ENCODE measurements at regions not wholly inside any gene's neighbourhood (a gene's known extent, or its start where the extent isn't known, plus 50 kb on each side); places are given as distances from the start of the nearest gene placed in this dataset.

- DNase-seq (ENCODE audit: low read depth): no peak
Observed at GRCh38 chr6:143595251-143596036, 82.3 kb upstream of the PHACTR2 start.

GRCh38 chr6:143594647-143595046 is 83.1 kb upstream of the PHACTR2 start:
- DNase-seq (ENCODE audit: low read depth): no peak

GRCh38 chr6:143592335-143592734 is 80.8 kb upstream of the FUCA2 start:
- peak; percentile 53 for DNase-seq (ENCODE audit: low read depth)

- no peak for DNase-seq (ENCODE audit: low read depth)
Observed at GRCh38 chr6:143591441-143591840, 79.9 kb upstream of the FUCA2 start.

GRCh38 chr6:143589162-143589561 is 77.6 kb upstream of the FUCA2 start:
- no peak for DNase-seq (ENCODE audit: low read depth)

GRCh38 chr6:143586557-143586956 is 75.0 kb upstream of the FUCA2 start:
- DNase-seq (ENCODE audit: low read depth): no peak

GRCh38 chr6:143585716-143586115 is 74.2 kb upstream of the FUCA2 start:
- DNase-seq (ENCODE audit: low read depth): no peak

- no peak for DNase-seq (ENCODE audit: low read depth)
Observed at GRCh38 chr6:143585241-143585640, 73.7 kb upstream of the FUCA2 start.

GRCh38 chr6:143583542-143584327 is 72.2 kb upstream of the FUCA2 start:
- DNase-seq (ENCODE audit: low read depth): no peak

- DNase-seq (ENCODE audit: low read depth): no peak
Observed at GRCh38 chr6:143581835-143582480, 70.4 kb upstream of the FUCA2 start.

- DNase-seq (ENCODE audit: low read depth): peak; percentile 55
Observed at GRCh38 chr6:143579703-143580102, 68.2 kb upstream of the FUCA2 start.

- DNase-seq (ENCODE audit: low read depth): no peak
Observed at GRCh38 chr6:143578054-143578453, 66.5 kb upstream of the FUCA2 start.

- DNase-seq (ENCODE audit: low read depth): no peak
Observed at GRCh38 chr6:143575901-143576426, 64.4 kb upstream of the FUCA2 start.

GRCh38 chr6:143575440-143575839 is 63.9 kb upstream of the FUCA2 start:
- peak; percentile 78 for DNase-seq (ENCODE audit: low read depth)

GRCh38 chr6:143570147-143570853 is 58.8 kb upstream of the FUCA2 start:
- DNase-seq (ENCODE audit: low read depth): no peak

GRCh38 chr6:143569040-143569439 is 57.5 kb upstream of the FUCA2 start:
- peak; percentile 27 for DNase-seq (ENCODE audit: low read depth)

GRCh38 chr6:143564484-143565017 is 53.0 kb upstream of the FUCA2 start:
- no peak for DNase-seq (ENCODE audit: low read depth)

GRCh38 chr6:143562143-143562542 is 50.6 kb upstream of the FUCA2 start:
- no peak for DNase-seq (ENCODE audit: low read depth)

Measured in RPMI7951 (cell line).